Lung (tissue), 11 donors: ENCODE measurements at regions not wholly inside any gene's neighbourhood (a gene's known extent, or its start where the extent isn't known, plus 50 kb on each side); places are given as distances from the start of the nearest gene placed in this dataset.
"Not testable (repeated sequence)": the region's sequence is repeated elsewhere in the genome, so short reads cannot be mapped to it uniquely, and the experiment has no call there.

Experiments
- ATAC-seq: fragments of 200-7000 bp; cut with Tn5 transposase; one replicate; pipeline ENCODE4 v1.9.1; 2020; ENCODE audit warnings: moderate number of reproducible peaks; ENCODE audit not compliant: insufficient read depth, low FRiP score
- DNase-seq, 3 donors: peaks; one replicate each; pipeline ENCODE4 v3.0.0-alpha.2; 2013 to 2017
- H3K27ac ChIP-seq, 2 donors: one replicate each; pipeline ENCODE4 v1.5.1; 2013; ENCODE audit warnings: mild to moderate bottlenecking in 2 of 2, moderate library complexity in 2 of 2, control low read depth in 1 of 2, inconsistent platforms in 1 of 2, low read depth in 1 of 2, low read length in 1 of 2
- H3K27me3 ChIP-seq, 3 donors: one replicate each; pipeline ENCODE4 v1.5.1; 2013; ENCODE audit warnings: low read length in 2 of 3; ENCODE audit not compliant: control insufficient read depth in 3 of 3, insufficient read depth in 3 of 3
- H3K36me3 ChIP-seq, 4 donors: one replicate each; pipeline ENCODE4 v1.5.1; 2013; ENCODE audit warnings: low read length in 4 of 4, mild to moderate bottlenecking in 1 of 4, moderate library complexity in 1 of 4; ENCODE audit not compliant: control insufficient read depth in 4 of 4, insufficient read depth in 4 of 4
- H3K4me1 ChIP-seq, 5 donors: one replicate each; pipeline ENCODE4 v1.5.1; 2013; ENCODE audit warnings: low read length in 5 of 5, mild to moderate bottlenecking in 2 of 5, moderate library complexity in 1 of 5; ENCODE audit not compliant: control insufficient read depth in 5 of 5, insufficient read depth in 5 of 5
- H3K4me3 ChIP-seq: one replicate; pipeline ENCODE4 v1.5.1; 2013; ENCODE audit warnings: mild to moderate bottlenecking, control low read depth, moderate library complexity
- H3K9ac ChIP-seq, 2 donors: one replicate each; pipeline ENCODE4 v1.5.1; 2013; ENCODE audit warnings: low read length in 2 of 2, control low read depth in 1 of 2; ENCODE audit not compliant: insufficient read depth in 1 of 2
- H3K9me3 ChIP-seq, 4 donors: one replicate each; pipeline ENCODE4 v1.5.1; 2013; ENCODE audit warnings: low read length in 3 of 4, mild to moderate bottlenecking in 1 of 4, moderate library complexity in 1 of 4; ENCODE audit not compliant: control insufficient read depth in 4 of 4, insufficient read depth in 3 of 4
- WGBS, 2 donors: extraction: QIAGEN DNeasy Blood & Tissue Kit; methylation state at CpG; one replicate each; pipeline ENCODE4 v1.1.7; 2013; 5-methylcytosine and 5-hydroxymethylcytosine counted together
- TF ChIP-seq, protein P1 (sequence below): IDR thresholded peaks from 2 replicates; pipeline ENCODE4 v1.5.1; 2012; ENCODE audit warnings: mild to moderate bottlenecking; ENCODE audit errors: control extremely low read depth, extremely low read depth
- donor health status: control.
- donor health status: control.
- donor health status: Bipolar disorder and iron deficiency.
- donor health status: healthy.
- donor health status: DM: yes; HTN: yes; CAD: no.

GRCh38 chr13:58953638-58954037, 1210.1 kb downstream of the DIAPH3 start:
- Histone ChIP-seq H3K27me3 (no peaks in the 10 kb centered on the region), H3K27ac (no peak overlapping the region), H3K4me1 (no peaks in the 10 kb centered on the region), H3K36me3 (no peaks in the 10 kb centered on the region), H3K9ac (no peak overlapping the region), H3K9me3 (peaks cover 0 to 9% (median 5%) of the 10 kb centered on the region in 4 donors), H3K4me3 (no peak overlapping the region)
- ATAC-seq: no peak
- DNase-seq: peak in 1 of 3 donors; percentile 1
- TF ChIP-seq, protein P1, sequence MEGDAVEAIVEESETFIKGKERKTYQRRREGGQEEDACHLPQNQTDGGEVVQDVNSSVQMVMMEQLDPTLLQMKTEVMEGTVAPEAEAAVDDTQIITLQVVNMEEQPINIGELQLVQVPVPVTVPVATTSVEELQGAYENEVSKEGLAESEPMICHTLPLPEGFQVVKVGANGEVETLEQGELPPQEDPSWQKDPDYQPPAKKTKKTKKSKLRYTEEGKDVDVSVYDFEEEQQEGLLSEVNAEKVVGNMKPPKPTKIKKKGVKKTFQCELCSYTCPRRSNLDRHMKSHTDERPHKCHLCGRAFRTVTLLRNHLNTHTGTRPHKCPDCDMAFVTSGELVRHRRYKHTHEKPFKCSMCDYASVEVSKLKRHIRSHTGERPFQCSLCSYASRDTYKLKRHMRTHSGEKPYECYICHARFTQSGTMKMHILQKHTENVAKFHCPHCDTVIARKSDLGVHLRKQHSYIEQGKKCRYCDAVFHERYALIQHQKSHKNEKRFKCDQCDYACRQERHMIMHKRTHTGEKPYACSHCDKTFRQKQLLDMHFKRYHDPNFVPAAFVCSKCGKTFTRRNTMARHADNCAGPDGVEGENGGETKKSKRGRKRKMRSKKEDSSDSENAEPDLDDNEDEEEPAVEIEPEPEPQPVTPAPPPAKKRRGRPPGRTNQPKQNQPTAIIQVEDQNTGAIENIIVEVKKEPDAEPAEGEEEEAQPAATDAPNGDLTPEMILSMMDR: no peak
- 15 to 17% methylated on average over 1 of the region's 1 CpG for WGBS, 2 donors

DNA sequence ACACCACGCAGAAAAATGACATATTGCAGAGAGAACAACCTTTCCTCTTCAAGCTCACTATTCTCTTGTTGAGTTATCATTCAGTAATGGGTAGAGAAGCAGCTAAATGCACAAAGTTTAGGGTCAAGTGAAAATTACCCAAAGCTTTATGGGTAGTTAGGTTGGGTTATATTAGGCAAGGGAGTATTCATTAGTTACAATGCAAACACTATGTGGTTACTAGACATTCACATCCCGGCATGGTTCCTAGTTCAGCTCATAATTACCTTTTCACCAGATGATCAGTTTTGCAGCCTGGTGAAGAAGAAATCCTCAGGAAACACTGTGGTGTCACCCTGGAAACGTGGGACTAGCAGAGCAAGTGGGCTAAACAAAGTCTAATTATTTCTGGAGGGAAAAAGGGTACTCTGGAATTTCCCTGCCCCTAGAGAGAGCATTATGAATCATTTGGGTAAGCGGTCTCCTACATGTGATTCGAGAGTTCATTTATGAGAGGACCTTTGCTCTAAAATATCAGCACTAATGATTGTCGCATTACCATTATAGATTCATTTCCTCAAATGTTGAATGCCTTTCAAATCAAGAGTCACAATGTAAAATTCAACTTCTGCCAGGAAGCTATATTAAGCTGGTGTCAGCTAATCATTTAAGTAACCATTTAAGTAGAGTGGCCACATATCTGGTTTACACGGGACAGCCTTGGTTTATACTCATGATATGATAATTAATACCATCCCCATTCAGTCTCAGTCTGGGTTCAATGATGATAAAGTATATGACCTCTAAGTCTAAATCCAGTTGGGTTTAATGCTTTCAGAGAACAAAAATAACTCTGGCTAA, 1208.0 kb downstream of the DIAPH3 start:
- H3K27me3 ChIP-seq: no peaks in the 10 kb centered on the region
- TF ChIP-seq, protein P1: no peak
- 86 to 89% methylated on average over 7 of the region's 7 CpGs for WGBS, 2 donors
- H3K27ac ChIP-seq: no peak overlapping the region
- H3K4me3 ChIP-seq: no peak overlapping the region
- H3K9me3 ChIP-seq: peaks cover 0 to 2% (median 0%) of the 10 kb centered on the region in 4 donors
- no peaks in the 10 kb centered on the region for H3K4me1 ChIP-seq
- no peak for DNase-seq
- ATAC-seq: no peak
- H3K9ac ChIP-seq: no peak overlapping the region
- H3K36me3 ChIP-seq: no peaks in the 10 kb centered on the region

GRCh38 chr13:58958097-58958496, 1205.6 kb downstream of the DIAPH3 start:
- 95 to 98% methylated on average over 19 to 22 of the region's 22 CpGs for WGBS, 2 donors
- H3K36me3 ChIP-seq, H3K4me1 ChIP-seq, H3K4me3 ChIP-seq, H3K27ac ChIP-seq, H3K9me3 ChIP-seq, DNase-seq, H3K27me3 ChIP-seq, H3K9ac ChIP-seq, ATAC-seq: not testable (repeated sequence)

- H3K9ac ChIP-seq: no peak overlapping the region
- TF ChIP-seq, protein P1: no peak
- H3K27ac ChIP-seq: no peak overlapping the region
- no peak overlapping the region for H3K4me3 ChIP-seq
- H3K27me3 ChIP-seq: no peaks in the 10 kb centered on the region
- no peak for ATAC-seq
- 51 to 83% methylated on average over 2 of the region's 2 CpGs for WGBS, 2 donors
- H3K36me3 ChIP-seq: no peaks in the 10 kb centered on the region
- H3K4me1 ChIP-seq: no peaks in the 10 kb centered on the region
- H3K9me3 ChIP-seq: no peaks in the 10 kb centered on the region
- DNase-seq: peak in 2 of 3 donors; percentile 27 to 41
Observed at GRCh38 chr13:58960888-58961287, 1202.8 kb downstream of the DIAPH3 start.
